SK-N-SH (cell line): ENCODE measurements at regions not wholly inside any gene's neighbourhood (a gene's known extent, or its start where the extent isn't known, plus 50 kb on each side); places are given as distances from the start of the nearest gene placed in this dataset.

Source experiments
- CTCF ChIA-PET: fragments of 300-600, 350-600 bp; formaldehyde crosslinking; extraction: SDS; loops from one replicate; lab custom pipeline; 2021; lab: Yijun Ruan, JAX
- POLR2A ChIA-PET: fragments of 350-600 bp; sonication (Branson Sonifier 250); formaldehyde crosslinking; extraction: SDS; loops from one replicate; lab custom pipeline; 2020; ENCODE audit warnings: antibody characterized with exemption, inconsistent platforms; lab: Yijun Ruan, JAX
- DNase-seq: peaks from one replicate; pipeline ENCODE4 v3.0.0; 2012
- H2AFZ ChIP-seq: fragments of 200-600 bp; sonication (generic); 2 replicates; pipeline ENCODE4 v1.8.1; 2016; ENCODE audit warnings: antibody characterized with exemption, mild to moderate bottlenecking, low read depth
- H3F3A ChIP-seq: fragments of 200-600 bp; sonication (generic); replicated peaks from 2 replicates; pipeline ENCODE3; 2016; ENCODE audit warnings: antibody characterized with exemption, mild to moderate bottlenecking; ENCODE audit not compliant: insufficient read depth
- H3K27ac ChIP-seq, 2 experiments: fragments of 200-500 bp in 1 of 2; fragments of 200-600 bp in 1 of 2; sonication (Bioruptor generic) in 1 of 2; sonication (generic), shearing (Covaris generic) in 1 of 2; 2 replicates each; pipeline versions ENCODE4 v1.5.1 to v1.6.1; 2014 to 2016; ENCODE audit warnings: low read depth in 2 of 2, inconsistent platforms in 1 of 2, low read length in 1 of 2, mild to moderate bottlenecking in 1 of 2, mixed read lengths in 1 of 2
- H3K27me3 ChIP-seq: fragments of 200-600 bp; sonication (generic), shearing (Covaris generic); 2 replicates; pipeline ENCODE4 v1.6.1; 2016; ENCODE audit warnings: mixed run types; ENCODE audit not compliant: insufficient read depth
- H3K36me3 ChIP-seq, 2 experiments: fragments of 200-500 bp in 1 of 2; fragments of 200-600 bp in 1 of 2; sonication (Bioruptor generic) in 1 of 2; sonication (generic) in 1 of 2; replicated peaks in 1 of 2; 2 replicates each; pipeline versions ENCODE3 to v1.5.1; 2014 to 2016; ENCODE audit warnings: low read length in 1 of 2, mild to moderate bottlenecking in 1 of 2; ENCODE audit not compliant: insufficient read depth in 2 of 2, control insufficient read depth in 1 of 2
- H3K4me1 ChIP-seq, 2 experiments: fragments of 200-500 bp in 1 of 2; fragments of 200-600 bp in 1 of 2; sonication (Bioruptor generic) in 1 of 2; sonication (generic), shearing (Covaris generic) in 1 of 2; 2 replicates each; pipeline versions ENCODE4 v1.5.1 to v1.6.1; 2014 to 2016; ENCODE audit warnings: low read depth in 1 of 2, low read length in 1 of 2, mixed run types in 1 of 2; ENCODE audit not compliant: insufficient read depth in 2 of 2, control insufficient read depth in 1 of 2
- H3K4me2 ChIP-seq: fragments of 200-600 bp; sonication (generic), shearing (Covaris generic); 2 replicates; pipeline ENCODE4 v1.6.1; 2017; ENCODE audit warnings: mixed run types
- H3K4me3 ChIP-seq, 2 experiments: fragments of 200-500 bp in 1 of 2; fragments of 200-600 bp in 1 of 2; sonication (Bioruptor generic) in 1 of 2; sonication (generic), shearing (Covaris generic) in 1 of 2; 2 replicates each; pipeline versions ENCODE4 v1.5.1 to v1.8.1; 2014 to 2016; ENCODE audit warnings: low read depth in 2 of 2, inconsistent platforms in 1 of 2, low read length in 1 of 2, mild to moderate bottlenecking in 1 of 2, mixed read lengths in 1 of 2, moderate library complexity in 1 of 2
- H3K79me2 ChIP-seq: fragments of 200-600 bp; sonication (generic); 2 replicates; pipeline ENCODE4 v1.8.1; 2017; ENCODE audit warnings: mild to moderate bottlenecking; ENCODE audit not compliant: insufficient read depth
- H3K9ac ChIP-seq: fragments of 200-600 bp; sonication (generic); 2 replicates; pipeline ENCODE4 v1.6.1; 2017; ENCODE audit warnings: mixed run types
- H3K9me2 ChIP-seq: fragments of 200-600 bp; sonication (generic); 2 replicates; pipeline ENCODE4 v1.6.1; 2017; ENCODE audit warnings: mixed run types
- H3K9me3 ChIP-seq: fragments of 200-600 bp; sonication (generic); 2 replicates; pipeline ENCODE4 v1.6.1; 2017; ENCODE audit warnings: mixed run types, mild to moderate bottlenecking, moderate library complexity
- H4K20me1 ChIP-seq: fragments of 200-600 bp; sonication (generic); 2 replicates; pipeline ENCODE4 v1.6.1; 2017; ENCODE audit warnings: mild to moderate bottlenecking, mixed run types; ENCODE audit not compliant: insufficient read depth
- CHD2 ChIP-seq: fragments of 150-350 bp; IDR thresholded peaks from 2 replicates; pipeline ENCODE4 v1.6.1; 2018; ENCODE audit warnings: low read length; ENCODE audit not compliant: partially characterized antibody
- ELF1 ChIP-seq: IDR thresholded peaks from 2 replicates; pipeline ENCODE4 v1.4.0; 2012
- EP300 ChIP-seq, 2 experiments: IDR thresholded peaks; 2 replicates each; pipeline versions ENCODE4 v1.4.0 to v1.6.1; 2012; ENCODE audit warnings: borderline replicate concordance in 1 of 2, low read depth in 1 of 2, low read length in 1 of 2
- EZH2phosphoT487 ChIP-seq: fragments of 200-600 bp; sonication (generic); IDR thresholded peaks from 2 replicates; pipeline ENCODE4 v1.6.1; 2017; ENCODE audit warnings: low read depth, mixed run types, mild to moderate bottlenecking, antibody characterized with exemption, moderate library complexity, borderline replicate concordance
- FOXJ3 ChIP-seq: sonication (generic); formaldehyde crosslinking; IDR thresholded peaks from 2 replicates; pipeline ENCODE4 v1.5.1; 2020; ENCODE audit warnings: mild to moderate bottlenecking, missing genetic modification reagents
- FOXM1 ChIP-seq: IDR thresholded peaks from 2 replicates; pipeline ENCODE4 v1.4.0; 2012; ENCODE audit warnings: low read depth, mild to moderate bottlenecking
- GABPA ChIP-seq: IDR thresholded peaks from 2 replicates; pipeline ENCODE4 v1.4.0; 2012; ENCODE audit warnings: low read depth, mild to moderate bottlenecking
- JUND ChIP-seq: IDR thresholded peaks from 2 replicates; pipeline ENCODE4 v1.4.0; 2012
- MEF2A ChIP-seq: IDR thresholded peaks from 2 replicates; pipeline ENCODE4 v1.4.0; 2012; ENCODE audit warnings: low read depth, borderline replicate concordance
- MXI1 ChIP-seq: IDR thresholded peaks from 2 replicates; pipeline ENCODE4 v1.6.1; 2012; ENCODE audit warnings: mild to moderate bottlenecking, low read depth, low read length, improper control_type of control experiment
- NFIC ChIP-seq: IDR thresholded peaks from 2 replicates; pipeline ENCODE4 v1.4.0; 2012; ENCODE audit warnings: borderline replicate concordance
- NRF1 ChIP-seq: IDR thresholded peaks from 2 replicates; pipeline ENCODE4 v1.6.1; 2012; ENCODE audit warnings: low read depth, mild to moderate bottlenecking, low read length
- POLR2AphosphoS5 ChIP-seq: IDR thresholded peaks from 2 replicates; pipeline ENCODE4 v1.6.1; 2012; ENCODE audit warnings: low read depth, low read length
- RFX5 ChIP-seq: IDR thresholded peaks from 2 replicates; pipeline ENCODE4 v1.6.1; 2012; ENCODE audit warnings: mild to moderate bottlenecking, improper control_type of control experiment, low read length
- RXRA ChIP-seq: IDR thresholded peaks from 2 replicates; pipeline ENCODE4 v1.4.0; 2012; ENCODE audit warnings: low read depth, mild to moderate bottlenecking, borderline replicate concordance
- SIN3A ChIP-seq: IDR thresholded peaks from 2 replicates; pipeline ENCODE4 v1.6.1; 2012; ENCODE audit warnings: low read depth, mild to moderate bottlenecking, low read length, moderate library complexity, borderline replicate concordance
- SMC3 ChIP-seq: IDR thresholded peaks from 2 replicates; pipeline ENCODE4 v1.6.1; 2012; ENCODE audit warnings: low read depth, low read length, improper control_type of control experiment
- TCF12 ChIP-seq: IDR thresholded peaks from 2 replicates; pipeline ENCODE4 v1.4.0; 2012
- USF2 ChIP-seq: fragments of 150-350 bp; IDR thresholded peaks from 2 replicates; pipeline ENCODE4 v1.6.1; 2017; ENCODE audit warnings: antibody characterized with exemption, low read length, low read depth, borderline replicate concordance
- WGBS: methylation state at CpG from one replicate; pipeline ENCODE4 v1.1.6; 2017; ENCODE audit warnings: low lambda C conversion rate; 5-methylcytosine and 5-hydroxymethylcytosine counted together
- TF ChIP-seq, protein P1 (sequence below): fragments of 200-600 bp; sonication (generic); IDR thresholded peaks from 2 replicates; pipeline ENCODE4 v1.6.1; 2017; ENCODE audit warnings: antibody characterized with exemption, mild to moderate bottlenecking, moderate library complexity
- TF ChIP-seq, protein P2 (sequence below): IDR thresholded peaks from 2 replicates; pipeline ENCODE4; 2012
- TF ChIP-seq, protein P3 (sequence below): IDR thresholded peaks from 2 replicates; pipeline ENCODE4 v1.6.1; 2012; ENCODE audit warnings: mild to moderate bottlenecking, low read depth, low read length, moderate library complexity

- Histone ChIP-seq H2AFZ (no peak overlapping the region), H3K36me3 (no peaks in the 10 kb centered on the region), H3K79me2 (no peaks in the 10 kb centered on the region), H3K4me3 (no peak overlapping the region), H3K27ac (no peak overlapping the region), H3F3A (peaks cover 10% of the 10 kb centered on the region), H3K4me1 (peaks cover 0 to 11% of the 10 kb centered on the region in 2 experiments; a peak in 3 of 4 replicates), H3K9me2 (no peaks in the 10 kb centered on the region), H3K27me3 (no peaks in the 10 kb centered on the region), H3K9ac (no peak overlapping the region), H3K4me2 (no peak overlapping the region), H4K20me1 (no peaks in the 10 kb centered on the region), H3K9me3 (no peaks in the 10 kb centered on the region)
- CTCF ChIA-PET, result interaction anchor here (1.7 kb wide), 1 partner anchor 25 kb away, joined by 5 read pairs; no protein-coding TSS in a partner anchor
- TF ChIP-seq GABPA, result no peak
- no peak for TF ChIP-seq JUND
- TF ChIP-seq CHD2, result no peak
- TF ChIP-seq NFIC, result no peak
- TF ChIP-seq FOXM1, result no peak
- TF ChIP-seq, protein P1, sequence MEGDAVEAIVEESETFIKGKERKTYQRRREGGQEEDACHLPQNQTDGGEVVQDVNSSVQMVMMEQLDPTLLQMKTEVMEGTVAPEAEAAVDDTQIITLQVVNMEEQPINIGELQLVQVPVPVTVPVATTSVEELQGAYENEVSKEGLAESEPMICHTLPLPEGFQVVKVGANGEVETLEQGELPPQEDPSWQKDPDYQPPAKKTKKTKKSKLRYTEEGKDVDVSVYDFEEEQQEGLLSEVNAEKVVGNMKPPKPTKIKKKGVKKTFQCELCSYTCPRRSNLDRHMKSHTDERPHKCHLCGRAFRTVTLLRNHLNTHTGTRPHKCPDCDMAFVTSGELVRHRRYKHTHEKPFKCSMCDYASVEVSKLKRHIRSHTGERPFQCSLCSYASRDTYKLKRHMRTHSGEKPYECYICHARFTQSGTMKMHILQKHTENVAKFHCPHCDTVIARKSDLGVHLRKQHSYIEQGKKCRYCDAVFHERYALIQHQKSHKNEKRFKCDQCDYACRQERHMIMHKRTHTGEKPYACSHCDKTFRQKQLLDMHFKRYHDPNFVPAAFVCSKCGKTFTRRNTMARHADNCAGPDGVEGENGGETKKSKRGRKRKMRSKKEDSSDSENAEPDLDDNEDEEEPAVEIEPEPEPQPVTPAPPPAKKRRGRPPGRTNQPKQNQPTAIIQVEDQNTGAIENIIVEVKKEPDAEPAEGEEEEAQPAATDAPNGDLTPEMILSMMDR, result no peak
- no peak for TF ChIP-seq USF2
- no peak for TF ChIP-seq EP300 (IDR thresholded peaks at IDR 0.05; ENCODE audit: borderline replicate concordance in 1 of 2, low read depth in 1 of 2, low read length in 1 of 2)
- TF ChIP-seq MEF2A, result no peak
- no peak for TF ChIP-seq RXRA
- no peak for TF ChIP-seq EZH2phosphoT487
- no peak for TF ChIP-seq SMC3
- TF ChIP-seq FOXJ3 (CRISPR knock-in tag), result no peak
- TF ChIP-seq, protein P2, sequence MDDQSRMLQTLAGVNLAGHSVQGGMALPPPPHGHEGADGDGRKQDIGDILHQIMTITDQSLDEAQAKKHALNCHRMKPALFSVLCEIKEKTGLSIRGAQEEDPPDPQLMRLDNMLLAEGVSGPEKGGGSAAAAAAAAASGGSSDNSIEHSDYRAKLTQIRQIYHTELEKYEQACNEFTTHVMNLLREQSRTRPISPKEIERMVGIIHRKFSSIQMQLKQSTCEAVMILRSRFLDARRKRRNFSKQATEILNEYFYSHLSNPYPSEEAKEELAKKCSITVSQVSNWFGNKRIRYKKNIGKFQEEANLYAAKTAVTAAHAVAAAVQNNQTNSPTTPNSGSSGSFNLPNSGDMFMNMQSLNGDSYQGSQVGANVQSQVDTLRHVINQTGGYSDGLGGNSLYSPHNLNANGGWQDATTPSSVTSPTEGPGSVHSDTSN, result no peak
- TF ChIP-seq NRF1, result no peak
- TF ChIP-seq TCF12, result no peak
- TF ChIP-seq ELF1, result no peak
- 63% methylated on average over 2 of the region's 2 CpGs for WGBS
- POLR2A ChIA-PET, result no interaction called here
- no peak for DNase-seq
These were observed 318.3 kb downstream of the ENC1 start for GRCh38 chr5:74322191-74322590.

GRCh38 chr5:74321326-74321725, 319.2 kb downstream of the ENC1 start:
- Histone ChIP-seq H3K36me3 (no peaks in the 10 kb centered on the region), H3K27me3 (no peaks in the 10 kb centered on the region), H2AFZ (no peak overlapping the region), H3K9me3 (no peaks in the 10 kb centered on the region), H3K9ac (no peak overlapping the region), H3K27ac (no peak overlapping the region), H3K4me2 (no peak overlapping the region), H3K4me1 (peaks cover 3 to 12% of the 10 kb centered on the region in 2 experiments; a peak in 3 of 4 replicates), H3K4me3 (no peak overlapping the region), H3K79me2 (no peaks in the 10 kb centered on the region), H3F3A (peaks cover 8% of the 10 kb centered on the region), H4K20me1 (no peaks in the 10 kb centered on the region), H3K9me2 (no peaks in the 10 kb centered on the region)
- POLR2A ChIA-PET, result no interaction called here
- 90% methylated on average over 5 of the region's 5 CpGs for WGBS
- CTCF ChIA-PET, result no interaction called here
- no peak for DNase-seq
- TF ChIP-seq FOXM1 (no peak), TCF12 (no peak), RFX5 (no peak), EP300 (IDR thresholded peaks at IDR 0.05; ENCODE audit: borderline replicate concordance in 1 of 2, low read depth in 1 of 2, low read length in 1 of 2) (no peak), POLR2AphosphoS5 (no peak), NFIC (no peak), MXI1 (no peak), SIN3A (no peak)
- TF ChIP-seq, protein P3, sequence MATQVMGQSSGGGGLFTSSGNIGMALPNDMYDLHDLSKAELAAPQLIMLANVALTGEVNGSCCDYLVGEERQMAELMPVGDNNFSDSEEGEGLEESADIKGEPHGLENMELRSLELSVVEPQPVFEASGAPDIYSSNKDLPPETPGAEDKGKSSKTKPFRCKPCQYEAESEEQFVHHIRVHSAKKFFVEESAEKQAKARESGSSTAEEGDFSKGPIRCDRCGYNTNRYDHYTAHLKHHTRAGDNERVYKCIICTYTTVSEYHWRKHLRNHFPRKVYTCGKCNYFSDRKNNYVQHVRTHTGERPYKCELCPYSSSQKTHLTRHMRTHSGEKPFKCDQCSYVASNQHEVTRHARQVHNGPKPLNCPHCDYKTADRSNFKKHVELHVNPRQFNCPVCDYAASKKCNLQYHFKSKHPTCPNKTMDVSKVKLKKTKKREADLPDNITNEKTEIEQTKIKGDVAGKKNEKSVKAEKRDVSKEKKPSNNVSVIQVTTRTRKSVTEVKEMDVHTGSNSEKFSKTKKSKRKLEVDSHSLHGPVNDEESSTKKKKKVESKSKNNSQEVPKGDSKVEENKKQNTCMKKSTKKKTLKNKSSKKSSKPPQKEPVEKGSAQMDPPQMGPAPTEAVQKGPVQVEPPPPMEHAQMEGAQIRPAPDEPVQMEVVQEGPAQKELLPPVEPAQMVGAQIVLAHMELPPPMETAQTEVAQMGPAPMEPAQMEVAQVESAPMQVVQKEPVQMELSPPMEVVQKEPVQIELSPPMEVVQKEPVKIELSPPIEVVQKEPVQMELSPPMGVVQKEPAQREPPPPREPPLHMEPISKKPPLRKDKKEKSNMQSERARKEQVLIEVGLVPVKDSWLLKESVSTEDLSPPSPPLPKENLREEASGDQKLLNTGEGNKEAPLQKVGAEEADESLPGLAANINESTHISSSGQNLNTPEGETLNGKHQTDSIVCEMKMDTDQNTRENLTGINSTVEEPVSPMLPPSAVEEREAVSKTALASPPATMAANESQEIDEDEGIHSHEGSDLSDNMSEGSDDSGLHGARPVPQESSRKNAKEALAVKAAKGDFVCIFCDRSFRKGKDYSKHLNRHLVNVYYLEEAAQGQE, result no peak
- TF ChIP-seq, protein P2, result no peak
